HFF-Myc (cell line): ENCODE measurements at regions not wholly inside any gene's neighbourhood (a gene's known extent, or its start where the extent isn't known, plus 50 kb on each side); places are given as distances from the start of the nearest gene placed in this dataset.
A peak's percentile ranks its signal among the peaks of the same experiment; 100 is the strongest.

ENCODE experiments used
- DNase-seq: peaks from one replicate; pipeline ENCODE4 v3.0.0-alpha.2; 2011; ENCODE audit warnings: low read depth; ENCODE audit errors: extremely low read depth
- H3K4me3 ChIP-seq: replicated peaks from 2 replicates; pipeline ENCODE4 v1.5.1; 2011; ENCODE audit warnings: low read depth, mild to moderate bottlenecking, control low read depth, low read length
- TF ChIP-seq, protein P1 (sequence below): IDR thresholded peaks from 2 replicates; pipeline ENCODE4 v1.5.1; 2012; ENCODE audit warnings: mild to moderate bottlenecking, low read depth, low read length, control low read depth; ENCODE audit errors: missing control alignments

DNA sequence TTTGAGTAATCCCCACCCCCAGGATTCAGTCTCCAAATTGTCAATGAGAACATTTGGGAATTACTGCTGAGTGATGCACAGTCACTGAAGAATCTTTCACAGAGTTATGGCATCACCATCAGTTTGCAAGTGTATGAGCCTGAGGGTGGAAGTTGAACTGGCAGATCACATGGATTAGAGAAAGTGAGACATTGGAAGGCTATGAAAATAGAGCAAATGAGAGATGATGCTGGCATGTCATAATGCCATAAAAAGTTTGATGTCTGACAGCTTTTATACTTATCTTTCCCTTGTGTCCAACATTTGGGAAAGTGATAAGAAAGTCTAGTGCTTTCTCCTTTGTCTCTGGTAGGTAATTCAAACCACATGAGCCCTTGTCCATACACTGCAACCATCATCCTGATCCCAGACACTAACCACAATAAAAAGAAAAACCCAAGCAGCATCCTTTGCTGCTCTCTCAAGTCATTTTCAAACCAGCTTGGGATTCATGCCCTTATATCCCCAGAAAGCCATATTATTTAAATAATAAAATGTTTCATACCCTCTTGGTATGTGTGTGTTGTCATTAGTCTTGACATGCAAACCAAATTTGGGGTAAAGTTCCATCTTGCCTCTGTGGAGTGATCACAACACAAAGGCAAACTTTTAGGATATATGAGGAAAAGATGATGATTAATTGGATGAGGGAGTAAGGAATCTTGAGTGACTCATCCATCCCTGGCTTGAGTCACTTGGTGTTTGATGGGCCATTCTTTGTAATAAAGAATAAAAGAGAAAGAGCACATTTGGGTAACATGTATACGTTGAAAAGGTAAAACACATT lies 438.9 kb downstream of the GRXCR1 start:
- TF ChIP-seq, protein P1, sequence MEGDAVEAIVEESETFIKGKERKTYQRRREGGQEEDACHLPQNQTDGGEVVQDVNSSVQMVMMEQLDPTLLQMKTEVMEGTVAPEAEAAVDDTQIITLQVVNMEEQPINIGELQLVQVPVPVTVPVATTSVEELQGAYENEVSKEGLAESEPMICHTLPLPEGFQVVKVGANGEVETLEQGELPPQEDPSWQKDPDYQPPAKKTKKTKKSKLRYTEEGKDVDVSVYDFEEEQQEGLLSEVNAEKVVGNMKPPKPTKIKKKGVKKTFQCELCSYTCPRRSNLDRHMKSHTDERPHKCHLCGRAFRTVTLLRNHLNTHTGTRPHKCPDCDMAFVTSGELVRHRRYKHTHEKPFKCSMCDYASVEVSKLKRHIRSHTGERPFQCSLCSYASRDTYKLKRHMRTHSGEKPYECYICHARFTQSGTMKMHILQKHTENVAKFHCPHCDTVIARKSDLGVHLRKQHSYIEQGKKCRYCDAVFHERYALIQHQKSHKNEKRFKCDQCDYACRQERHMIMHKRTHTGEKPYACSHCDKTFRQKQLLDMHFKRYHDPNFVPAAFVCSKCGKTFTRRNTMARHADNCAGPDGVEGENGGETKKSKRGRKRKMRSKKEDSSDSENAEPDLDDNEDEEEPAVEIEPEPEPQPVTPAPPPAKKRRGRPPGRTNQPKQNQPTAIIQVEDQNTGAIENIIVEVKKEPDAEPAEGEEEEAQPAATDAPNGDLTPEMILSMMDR = no peak
- peak; percentile 33 for DNase-seq
- H3K4me3 ChIP-seq = no peak overlapping the region

GRCh38 chr4:43332052-43332425 lies 439.5 kb downstream of the GRXCR1 start:
- DNase-seq = no peak
- TF ChIP-seq, protein P1 = no peak
- H3K4me3 ChIP-seq = no peak overlapping the region

GRCh38 chr4:43337707-43338106 lies 445.2 kb downstream of the GRXCR1 start:
- H3K4me3 ChIP-seq = no peak overlapping the region
- no peak for DNase-seq
- TF ChIP-seq, protein P1 = no peak

DNA sequence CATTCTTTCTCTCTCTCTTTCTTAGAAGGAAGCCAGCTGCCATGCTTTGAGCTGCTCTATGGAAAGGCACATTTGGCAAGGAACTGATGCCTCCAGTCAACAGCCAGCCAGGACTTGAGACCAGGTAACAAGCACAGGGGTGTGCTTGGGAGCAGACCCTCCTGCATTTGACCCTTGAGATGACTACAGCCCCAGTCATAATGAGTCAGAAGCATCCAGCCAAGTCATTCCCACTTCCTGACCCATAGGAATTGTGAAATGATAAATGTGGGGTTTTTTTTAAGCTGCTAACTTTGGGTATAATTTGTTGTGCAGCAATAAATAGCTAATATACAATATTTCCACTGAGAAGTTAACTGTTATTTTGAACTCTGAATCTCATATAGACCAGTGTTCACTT lies 446.9 kb downstream of the GRXCR1 start:
- TF ChIP-seq, protein P1 = no peak
- DNase-seq = no peak
- no peak overlapping the region for H3K4me3 ChIP-seq

DNA sequence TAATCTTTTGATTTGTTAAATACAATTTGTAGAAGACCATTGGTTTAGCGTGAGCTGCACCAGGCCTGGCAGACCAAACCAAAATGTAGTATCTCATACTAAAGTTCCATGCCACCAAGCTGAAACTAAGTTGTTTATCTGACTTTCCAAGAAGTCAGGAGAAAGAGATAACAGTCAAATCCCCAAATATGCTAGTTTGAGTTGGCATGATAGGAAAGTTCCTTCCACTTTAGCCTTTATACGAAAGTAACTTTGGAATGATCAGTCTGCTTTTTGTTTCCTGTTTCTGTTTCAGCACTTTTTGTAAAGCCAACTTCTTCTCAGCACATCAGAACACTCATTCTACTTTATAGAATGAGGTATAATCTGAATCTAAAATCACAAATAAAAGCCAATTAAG lies 449.2 kb downstream of the GRXCR1 start:
- TF ChIP-seq, protein P1 = no peak
- no peak overlapping the region for H3K4me3 ChIP-seq
- no peak for DNase-seq

DNA sequence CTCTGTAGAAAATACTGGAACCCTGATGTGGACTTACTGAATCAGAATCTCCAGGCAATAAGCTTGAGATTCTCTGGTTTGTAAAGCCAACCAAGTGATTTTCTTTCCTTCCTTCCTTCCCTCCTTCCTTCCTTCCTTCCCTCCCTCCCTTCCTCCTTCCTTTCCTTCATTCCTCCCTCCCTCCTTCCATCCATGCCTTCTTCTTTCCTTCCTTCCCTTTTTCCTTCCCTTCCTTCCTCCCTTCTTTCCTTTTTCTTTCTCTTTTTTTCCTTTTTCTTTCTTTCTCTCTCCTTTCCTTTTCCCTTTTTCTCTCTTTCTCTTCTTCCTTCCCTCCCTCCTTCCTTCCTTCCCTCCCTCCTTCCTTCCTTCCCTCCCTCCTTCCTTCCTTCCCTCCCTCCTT lies 450.8 kb downstream of the GRXCR1 start:
- no peak overlapping the region for H3K4me3 ChIP-seq
- TF ChIP-seq, protein P1 = no peak
- no peak for DNase-seq
